ENCODE measurements at regions not wholly inside any gene's neighbourhood (a gene's known extent, or its start where the extent isn't known, plus 50 kb on each side); places are given as distances from the start of the nearest gene placed in this dataset.
"Not testable (repeated sequence)": the region's sequence is repeated elsewhere in the genome, so short reads cannot be mapped to it uniquely, and the experiment has no call there.

GRCh38 chr5:28328681-28329080 is 1290.3 kb upstream of the CDH9 start:
- DNase-seq, result no peak

DNA sequence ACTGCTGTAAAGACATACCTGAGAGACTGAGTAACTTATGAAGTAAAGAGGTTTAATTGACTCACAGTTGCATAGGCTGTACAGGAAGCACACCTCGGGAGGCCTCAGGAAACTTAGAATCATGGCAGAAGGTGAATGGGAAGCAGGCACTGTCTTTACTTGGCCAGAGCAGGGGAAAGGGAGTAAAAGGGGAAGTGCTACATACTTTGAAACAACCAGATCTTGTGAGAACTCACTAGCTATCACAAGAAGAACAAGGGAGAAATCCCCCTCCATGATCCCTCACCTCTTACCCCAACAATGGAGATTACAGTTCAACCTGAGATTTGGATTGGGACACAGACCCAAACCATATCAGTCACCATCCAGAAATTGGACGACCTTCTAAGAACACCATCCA is 1285.8 kb upstream of the CDH9 start:
- DNase-seq, result no peak

GRCh38 chr5:28313953-28314352 is 1275.6 kb upstream of the CDH9 start:
- no peak for DNase-seq

DNA sequence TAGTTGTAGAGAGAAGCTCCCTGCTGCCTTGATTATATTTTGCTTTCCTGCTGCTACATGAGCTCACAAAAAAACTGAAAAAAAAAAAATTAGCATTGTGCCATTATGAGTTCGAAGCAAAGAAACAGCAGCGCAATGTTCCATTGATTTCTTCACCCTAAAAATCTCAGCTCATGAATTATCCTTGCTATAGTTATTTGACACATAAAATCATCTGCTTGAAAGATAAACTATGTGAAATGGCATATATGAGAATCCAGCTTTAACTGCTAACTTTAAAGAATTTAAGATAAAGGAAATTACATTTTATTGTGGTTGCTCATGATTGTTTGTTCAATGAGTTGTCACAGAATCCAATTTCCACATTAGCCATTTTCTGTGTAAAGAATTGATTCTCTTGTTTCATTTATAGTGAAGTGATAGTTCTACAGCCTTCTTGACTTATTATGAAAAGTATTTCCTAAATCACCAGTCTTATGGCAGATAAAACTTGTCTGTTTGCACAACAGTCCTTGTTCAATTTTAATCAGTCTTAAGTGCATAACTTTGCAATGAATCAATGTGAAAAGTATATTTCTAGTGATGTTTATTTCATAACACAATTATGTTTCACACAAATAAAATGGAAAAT is 1275.0 kb upstream of the CDH9 start:
- DNase-seq, result no peak

GRCh38 chr5:28310696-28311095 is 1272.3 kb upstream of the CDH9 start:
- DNase-seq, result no peak

DNA sequence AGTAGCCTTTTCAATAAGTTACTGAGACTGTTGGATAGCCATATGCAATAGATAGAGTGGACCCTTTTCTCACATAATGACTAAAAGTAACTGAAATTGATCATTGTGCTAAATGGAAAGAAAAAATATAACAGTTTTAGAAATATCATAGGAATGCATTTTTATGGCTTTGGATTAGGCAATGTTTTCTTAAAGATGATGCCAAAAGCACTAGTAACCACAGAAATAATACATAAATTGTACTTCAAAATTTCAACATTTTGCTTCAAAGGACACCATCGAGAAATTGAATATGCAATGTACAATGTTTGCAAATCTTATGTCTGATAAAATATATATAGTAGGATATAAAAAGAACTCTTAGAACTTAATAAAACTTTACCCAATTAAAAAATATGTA is 1267.5 kb upstream of the CDH9 start:
- no peak for DNase-seq

GRCh38 chr5:28301712-28302111 is 1263.3 kb upstream of the CDH9 start:
- no peak for DNase-seq

- no peak for DNase-seq
These were observed 1258.0 kb upstream of the CDH9 start for GRCh38 chr5:28296254-28297013.

DNA sequence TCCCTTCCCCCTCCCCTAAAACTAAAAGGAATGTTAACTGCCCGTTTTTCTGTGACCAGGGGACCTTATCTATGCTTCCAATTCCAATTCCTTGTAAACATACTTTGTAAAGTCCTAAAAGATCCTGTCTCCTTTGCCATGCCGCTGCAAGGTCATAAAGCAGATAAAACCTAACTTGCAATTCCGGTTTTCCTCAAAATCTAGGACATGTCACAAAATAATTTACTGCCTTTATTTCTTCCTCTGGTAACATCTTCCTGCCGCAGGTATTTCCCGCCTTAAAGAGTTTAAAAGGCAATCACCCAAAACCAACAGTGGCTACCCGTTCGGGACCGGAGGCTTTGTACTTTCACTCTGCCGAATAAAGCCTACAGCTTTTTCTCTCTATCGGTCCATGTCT is 1248.6 kb upstream of the CDH9 start:
- DNase-seq, result not testable (repeated sequence)

DNA sequence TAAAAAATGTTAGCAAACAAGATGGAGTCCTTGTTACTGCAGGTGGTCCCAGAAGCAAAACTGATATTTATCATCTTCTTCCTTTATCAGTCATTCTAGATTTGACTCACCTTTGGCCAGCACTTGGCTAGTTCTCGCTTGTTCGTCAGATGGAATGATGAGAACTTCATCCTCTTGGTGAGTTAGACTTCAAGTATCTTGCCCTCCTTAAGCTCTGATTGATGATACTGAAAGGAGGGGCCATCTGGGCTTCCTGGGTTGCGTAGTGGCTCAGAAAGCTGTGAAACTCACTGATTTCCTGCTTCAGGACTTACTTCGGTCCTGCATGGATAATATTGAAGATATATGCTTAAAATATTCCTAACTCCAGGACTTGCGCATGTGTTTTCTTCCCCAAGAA is 1248.2 kb upstream of the CDH9 start:
- no peak for DNase-seq

DNA sequence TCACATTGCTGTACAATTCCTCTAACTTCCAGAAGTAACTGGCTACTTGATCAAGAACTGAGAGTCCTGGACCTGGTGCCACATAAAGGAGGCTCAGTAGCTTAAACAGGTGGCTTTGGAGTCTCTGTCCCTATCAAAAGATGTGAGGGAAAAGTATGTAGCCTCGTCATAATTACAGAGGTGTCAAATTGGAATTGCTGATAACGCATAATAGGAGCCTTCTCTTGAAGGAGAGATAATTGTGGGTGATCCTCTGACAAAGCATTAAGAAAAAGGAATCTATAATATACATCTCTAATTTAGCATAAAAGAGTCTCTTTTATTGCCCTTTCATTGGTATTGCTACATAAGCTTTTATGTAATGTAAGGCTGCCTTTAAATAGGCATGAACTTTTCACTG is 1246.4 kb upstream of the CDH9 start:
- no peak for DNase-seq

DNA sequence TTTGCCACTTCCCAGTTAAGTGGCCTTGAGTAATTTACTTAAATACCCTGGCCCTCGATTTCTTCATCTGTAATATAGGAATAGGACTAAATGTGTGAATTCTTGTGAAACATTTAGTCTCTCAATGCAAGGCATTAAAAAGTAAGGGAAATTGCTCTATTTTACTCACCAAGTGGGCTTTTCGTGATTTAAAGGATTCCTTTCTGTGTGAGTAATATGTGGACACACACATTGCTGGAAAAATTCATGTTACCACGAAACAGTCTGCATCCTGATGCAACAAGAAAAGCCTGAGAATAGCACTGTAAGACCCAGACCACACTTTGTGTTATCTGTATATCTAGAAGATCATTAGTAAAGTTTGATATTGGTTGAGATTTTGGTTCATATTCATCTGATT is 1243.0 kb upstream of the CDH9 start:
- no peak for DNase-seq

DNA sequence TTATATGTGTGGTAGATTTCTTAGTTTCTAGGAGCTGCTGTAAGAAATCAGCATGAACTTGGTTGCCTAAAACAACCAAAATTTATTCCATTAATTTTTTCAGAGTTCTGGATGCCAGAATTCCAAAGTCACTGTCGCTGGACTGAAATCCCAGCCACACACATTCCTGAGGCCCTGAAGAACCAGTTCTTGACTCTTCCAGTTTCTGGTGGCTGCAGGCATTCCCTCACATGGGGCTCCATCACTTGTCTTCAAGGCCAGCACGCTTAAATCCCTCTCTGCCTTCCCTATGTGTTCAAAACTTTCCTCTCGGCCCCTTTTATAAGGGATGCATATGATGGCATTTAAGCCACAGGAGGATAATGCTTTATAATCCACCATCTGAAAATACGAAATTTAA is 1237.5 kb upstream of the CDH9 start:
- no peak for DNase-seq

DNA sequence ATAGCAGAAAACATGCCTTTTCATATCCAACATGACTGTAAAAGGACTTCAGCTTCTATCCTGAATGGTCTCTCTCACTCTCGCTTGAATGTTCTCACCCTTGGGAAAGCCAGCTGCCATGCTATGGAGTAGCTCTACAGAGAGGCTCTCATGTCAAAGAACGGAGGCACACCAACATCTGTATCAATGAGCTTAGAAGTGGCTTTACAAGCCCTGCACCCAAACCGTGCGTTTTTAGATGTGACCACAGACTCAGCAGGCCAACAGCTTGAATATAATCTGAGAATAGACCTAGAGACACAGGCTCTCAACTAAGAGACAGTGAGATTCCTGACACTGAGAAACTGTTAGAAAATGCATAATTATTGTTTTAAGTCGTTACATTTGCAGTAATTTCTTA is 1231.6 kb upstream of the CDH9 start:
- no peak for DNase-seq

DNA sequence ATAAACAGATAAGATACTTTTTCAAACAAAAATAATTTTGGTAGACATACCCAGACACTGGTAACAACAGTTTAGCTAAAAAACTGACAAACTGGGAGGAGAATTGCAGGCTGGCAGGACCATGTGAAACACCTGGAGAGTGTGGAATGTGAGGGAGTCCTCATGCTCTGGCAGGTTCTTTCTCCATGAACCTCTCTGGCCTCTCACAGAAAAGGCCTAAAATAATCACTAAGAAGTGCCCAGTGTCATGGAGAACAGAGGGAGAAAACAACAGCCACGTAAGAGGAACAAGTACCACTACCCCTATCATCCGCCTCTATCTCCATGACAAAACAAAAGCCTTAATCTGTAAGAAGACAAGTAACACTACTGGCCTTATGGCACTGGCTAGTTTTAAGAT is 1227.5 kb upstream of the CDH9 start:
- DNase-seq, result no peak

GRCh38 chr5:28254846-28255245 is 1216.5 kb upstream of the CDH9 start:
- DNase-seq, result no peak

GRCh38 chr5:28253431-28253830 is 1215.0 kb upstream of the CDH9 start:
- no peak for DNase-seq

DNA sequence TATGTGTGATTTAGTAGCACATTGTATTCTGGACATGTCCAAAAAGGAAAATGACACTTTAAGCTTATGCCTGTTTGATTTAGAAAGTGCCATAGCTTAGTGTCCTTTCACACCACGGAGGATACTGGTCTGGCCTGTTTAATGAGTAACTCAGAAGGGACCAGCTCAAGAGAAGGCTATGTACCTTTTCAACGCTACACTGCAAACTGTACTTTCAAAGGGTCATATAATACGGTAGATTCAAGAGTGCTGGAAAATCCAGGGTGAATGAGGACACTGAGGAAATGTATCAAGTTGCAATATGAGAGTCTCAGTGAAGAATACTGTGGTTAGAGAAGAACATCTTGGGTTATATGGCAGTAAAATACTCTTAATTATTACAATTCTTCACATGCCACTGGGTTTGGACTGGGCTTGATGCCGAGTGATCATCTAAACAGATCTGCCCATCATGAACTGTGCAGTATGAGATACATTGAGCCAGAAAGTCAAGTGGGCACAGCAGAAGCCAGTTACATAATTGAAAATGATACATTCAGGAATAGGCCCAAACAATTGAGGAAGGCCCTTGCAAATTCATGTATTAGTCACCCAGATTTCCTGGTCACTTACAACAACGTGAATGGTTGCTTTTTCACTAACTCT is 1211.5 kb upstream of the CDH9 start:
- DNase-seq, result no peak

DNA sequence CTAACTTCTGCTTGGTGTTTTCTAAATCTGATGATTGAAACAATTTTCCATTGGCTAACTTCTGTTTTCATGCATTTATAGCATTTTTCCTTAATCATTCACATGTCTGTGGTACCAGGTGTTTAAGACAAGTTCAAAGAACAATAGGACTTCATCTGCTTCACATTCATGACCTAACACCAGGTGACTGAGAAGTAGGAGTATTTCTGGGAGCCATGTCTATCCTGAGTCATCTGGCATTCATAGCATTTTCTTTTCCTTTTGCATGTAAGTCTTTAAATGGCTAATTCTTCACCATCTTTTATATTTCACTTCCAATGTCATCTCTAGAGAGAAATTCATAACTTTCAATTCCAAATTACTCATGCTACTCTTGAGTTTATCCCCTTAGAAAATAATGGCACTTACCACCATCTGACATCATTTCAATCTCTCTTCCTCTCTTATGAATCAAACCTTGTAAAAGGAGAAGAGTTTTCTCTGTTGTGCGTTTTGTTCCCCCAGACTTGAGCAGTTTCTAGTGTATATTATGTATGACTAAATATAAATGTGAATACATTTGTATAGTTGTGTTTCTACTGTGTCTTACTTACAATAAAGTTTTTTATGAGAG is 1196.1 kb upstream of the CDH9 start:
- DNase-seq, result no peak

GRCh38 chr5:28226407-28226806 is 1188.0 kb upstream of the CDH9 start:
- DNase-seq, result no peak

- DNase-seq, result no peak
These were observed 1181.2 kb upstream of the CDH9 start for GRCh38 chr5:28219539-28219938.

DNA sequence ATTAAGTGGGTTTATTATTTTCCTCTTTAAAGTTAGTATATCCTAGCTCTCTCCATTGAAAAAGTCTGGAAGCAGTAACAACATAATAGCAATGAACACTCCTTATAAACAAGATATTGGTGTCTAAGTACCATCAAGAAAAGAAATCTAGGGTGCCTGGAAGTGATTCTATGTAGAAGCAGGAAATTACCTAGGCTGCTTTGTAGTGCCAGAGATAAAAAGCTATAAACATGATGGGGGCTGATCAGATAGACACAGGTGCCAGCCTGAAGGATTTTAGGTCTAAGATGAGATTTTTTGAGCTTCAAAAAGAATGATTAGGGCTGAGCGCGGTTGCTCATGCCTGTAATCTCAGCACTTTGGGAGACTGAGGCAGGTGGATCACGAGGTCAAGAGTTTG is 1179.3 kb upstream of the CDH9 start:
- DNase-seq, result no peak

DNA sequence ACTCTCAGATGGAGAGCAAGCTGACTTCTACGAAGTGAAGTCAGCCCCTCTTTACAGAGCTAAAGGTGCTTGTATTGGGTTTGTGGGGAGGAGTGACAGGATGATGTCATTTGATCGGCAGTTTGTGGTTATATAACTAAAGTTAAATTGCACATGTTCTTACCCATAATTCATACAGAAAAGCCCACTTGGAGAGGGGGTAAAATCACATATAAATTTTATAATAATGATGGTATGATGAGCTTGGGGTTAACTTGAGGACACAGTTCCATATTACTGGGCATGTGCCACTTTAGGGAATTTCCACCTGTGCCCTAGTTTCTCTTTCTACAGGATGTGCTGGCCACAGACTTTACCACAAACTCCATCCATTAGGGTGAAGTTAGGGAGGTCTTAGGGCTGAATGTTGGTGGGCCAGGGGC is 1178.6 kb upstream of the CDH9 start:
- no peak for DNase-seq

GRCh38 chr5:28215091-28215490 is 1176.7 kb upstream of the CDH9 start:
- no peak for DNase-seq

Data from DMS 273 treated with DMSO at 0.1 percent for 48 hours (cell line).